ENCODE measurements at regions not wholly inside any gene's neighbourhood (a gene's known extent, or its start where the extent isn't known, plus 50 kb on each side); places are given as distances from the start of the nearest gene placed in this dataset.

DNA sequence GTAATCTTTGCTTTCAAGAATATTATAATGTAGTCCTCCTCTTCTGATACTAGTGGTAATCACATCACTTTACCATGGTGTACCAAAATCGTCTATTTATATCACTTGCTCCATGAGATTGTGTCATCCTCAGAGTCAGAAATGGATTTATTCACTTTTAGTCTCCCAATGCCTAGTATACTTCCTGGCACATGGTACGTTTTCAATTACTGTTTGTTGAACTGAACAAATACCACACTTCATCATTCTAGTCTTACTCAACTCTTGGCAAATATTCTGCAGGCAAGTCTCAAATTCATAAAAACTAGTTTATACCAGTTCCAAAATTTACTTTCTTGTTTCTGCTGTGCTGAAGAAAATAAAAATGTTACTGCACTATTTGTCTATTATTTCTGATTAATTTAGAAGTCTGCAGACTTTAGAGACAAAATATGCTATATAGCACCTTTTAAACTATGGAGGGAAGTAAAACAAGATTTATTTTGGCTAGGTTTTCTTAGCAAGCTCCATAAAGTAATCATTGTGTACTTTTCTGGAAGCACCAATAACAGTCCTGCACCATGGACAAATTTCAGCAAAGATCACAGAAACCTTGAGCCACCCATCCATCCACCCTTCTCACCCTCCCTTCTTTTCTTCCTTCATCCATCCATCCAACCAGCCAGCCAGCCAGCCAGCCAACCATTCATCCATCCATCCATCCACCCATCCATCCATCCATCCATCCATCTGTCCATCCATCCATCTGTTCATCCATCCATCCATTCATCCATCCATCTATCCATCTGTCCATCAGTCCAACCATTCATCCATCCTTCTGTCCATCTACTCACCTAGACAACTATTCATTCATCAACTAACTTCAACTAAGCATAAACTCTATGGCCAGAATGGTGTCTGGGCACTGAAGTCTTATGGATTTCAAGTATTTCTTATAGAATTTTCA lies 102.1 kb upstream of the STMND1 start:
- TF ChIP-seq ZNF331 (CRISPR knock-in tag; IDR thresholded peaks at IDR 0.05; ENCODE audit: low read depth) (no peak), NANOG (IDR thresholded peaks at IDR 0.05; ENCODE audit: borderline replicate concordance) (no peak), ZNF114 (CRISPR knock-in tag; IDR thresholded peaks at IDR 0.05) (no peak), REST (IDR thresholded peaks at IDR 0.05; ENCODE audit: unreplicated experiment) (no peak), EZH2phosphoT487 (IDR thresholded peaks at IDR 0.05; ENCODE audit: unreplicated experiment) (no peak), POLR2AphosphoS5 (IDR thresholded peaks at IDR 0.05; ENCODE audit: low read depth) (no peak), EZH2 (IDR thresholded peaks at IDR 0.05; ENCODE audit: low read depth, unreplicated experiment) (no peak), STAT1 (IDR thresholded peaks at IDR 0.05; ENCODE audit: unreplicated experiment) (no peak), ZNF462 (CRISPR knock-in tag; IDR thresholded peaks at IDR 0.05) (no peak), JUNB (IDR thresholded peaks at IDR 0.05; ENCODE audit: unreplicated experiment) (no peak), CTCF (conservative IDR thresholded peaks at IDR 0.05; ENCODE audit: low read depth in 2 of 2) (no peak), CREB1 (CRISPR knock-in tag; IDR thresholded peaks at IDR 0.05; ENCODE audit: low read depth) (no peak)
- TF ChIP-seq, protein P1, sequence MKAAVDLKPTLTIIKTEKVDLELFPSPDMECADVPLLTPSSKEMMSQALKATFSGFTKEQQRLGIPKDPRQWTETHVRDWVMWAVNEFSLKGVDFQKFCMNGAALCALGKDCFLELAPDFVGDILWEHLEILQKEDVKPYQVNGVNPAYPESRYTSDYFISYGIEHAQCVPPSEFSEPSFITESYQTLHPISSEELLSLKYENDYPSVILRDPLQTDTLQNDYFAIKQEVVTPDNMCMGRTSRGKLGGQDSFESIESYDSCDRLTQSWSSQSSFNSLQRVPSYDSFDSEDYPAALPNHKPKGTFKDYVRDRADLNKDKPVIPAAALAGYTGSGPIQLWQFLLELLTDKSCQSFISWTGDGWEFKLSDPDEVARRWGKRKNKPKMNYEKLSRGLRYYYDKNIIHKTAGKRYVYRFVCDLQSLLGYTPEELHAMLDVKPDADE (IDR thresholded peaks at IDR 0.05): no peak
- H3K9me2 ChIP-seq (ENCODE audit: insufficient read depth): no peaks in the 10 kb centered on the region
- Mint-ChIP-seq H3K27ac (no peak overlapping the region), H3K4me3 (no peak overlapping the region), H3K9me3 (no peaks in the 10 kb centered on the region), H3K36me3 (ENCODE audit: low read depth) (no peaks in the 10 kb centered on the region), H3K4me1 (no peaks in the 10 kb centered on the region), H3K27me3 (ENCODE audit: insufficient read depth, low read depth, poor library complexity) (peaks cover 2% of the 10 kb centered on the region)
- no peak overlapping the region for H3K27ac ChIP-seq (ENCODE audit: low read depth)
- no peaks in the 10 kb centered on the region for H4K20me1 ChIP-seq (replicated peaks; ENCODE audit: insufficient read depth)
- no peaks in the 10 kb centered on the region for H3F3A ChIP-seq (replicated peaks; ENCODE audit: low read depth)
- H3K79me2 ChIP-seq (replicated peaks; ENCODE audit: insufficient read depth): no peaks in the 10 kb centered on the region
- no peaks in the 10 kb centered on the region for H3K4me1 ChIP-seq (ENCODE audit: insufficient read depth)
- DNase-seq (ENCODE audit: low spot score): no peak
- no peak overlapping the region for H3K4me2 ChIP-seq
- no peaks in the 10 kb centered on the region for H3K36me3 ChIP-seq (ENCODE audit: insufficient read depth)
- no peaks in the 10 kb centered on the region for H3K27me3 ChIP-seq (ENCODE audit: insufficient read depth)
- no peak for ATAC-seq
- H3K4me3 ChIP-seq: no peak overlapping the region
- H2AFZ ChIP-seq: no peak overlapping the region

Data from GM23338 (cell line).